OCI-LY7 (cell line): ENCODE measurements at regions not wholly inside any gene's neighbourhood (a gene's known extent, or its start where the extent isn't known, plus 50 kb on each side); places are given as distances from the start of the nearest gene placed in this dataset.

Source experiments
- BruUV-seq: library from RNA; stranded (reverse); fragments of 400-500 nt; replicated peaks from 2 replicates; lab custom pipeline; 2021; lab: Mats Ljungman, UMichigan
- CTCF ChIA-PET: fragments of 300-600 bp; sonication (Branson Sonifier 250); formaldehyde crosslinking; loops from one replicate; lab custom pipeline; 2022; ENCODE audit warnings: antibody characterized with exemption; ENCODE audit not compliant: unreplicated experiment; lab: Charles Lee
- POLR2A ChIA-PET: fragments of 300-600 bp; sonication (Branson Sonifier 250); formaldehyde crosslinking; loops from one replicate; lab custom pipeline; 2022; ENCODE audit warnings: antibody characterized with exemption; lab: Charles Lee
- DNase-seq: peaks from one replicate; pipeline ENCODE4 v3.0.0-alpha.2; 2015; ENCODE audit warnings: low spot score
- H2AFZ ChIP-seq: fragments of 200-600 bp; sonication (generic), shearing (Covaris generic); 2 replicates; pipeline ENCODE4 v1.6.1; 2014; ENCODE audit warnings: mild to moderate bottlenecking, antibody characterized with exemption, low read length, moderate library complexity
- H3K27ac ChIP-seq: fragments of 200-600 bp; sonication (generic); 2 replicates; pipeline ENCODE4 v1.5.1; 2014; ENCODE audit warnings: mixed run types, low read depth, mild to moderate bottlenecking, moderate library complexity, low read length, inconsistent platforms; ENCODE audit not compliant: poor library complexity, severe bottlenecking
- H3K36me3 ChIP-seq: fragments of 200-600 bp; sonication (generic); 2 replicates; pipeline ENCODE4 v1.6.1; 2014; ENCODE audit warnings: mild to moderate bottlenecking, antibody characterized with exemption, low read length, moderate library complexity, mixed read lengths; ENCODE audit not compliant: insufficient read depth
- H3K4me1 ChIP-seq: fragments of 200-600 bp; sonication (generic); 2 replicates; pipeline ENCODE4 v1.5.1; 2014; ENCODE audit warnings: mild to moderate bottlenecking, low read length; ENCODE audit not compliant: insufficient read depth, poor library complexity, severe bottlenecking
- H3K4me2 ChIP-seq: fragments of 200-600 bp; sonication (generic); 2 replicates; pipeline ENCODE4 v1.6.1; 2014; ENCODE audit warnings: mild to moderate bottlenecking, low read length
- H3K4me3 ChIP-seq: fragments of 200-600 bp; sonication (generic); 2 replicates; pipeline ENCODE4 v1.5.1; 2014; ENCODE audit warnings: mild to moderate bottlenecking, low read depth, low read length; ENCODE audit not compliant: poor library complexity, severe bottlenecking
- H3K79me2 ChIP-seq: fragments of 200-600 bp; sonication (generic); 2 replicates; pipeline ENCODE4 v1.6.1; 2016; ENCODE audit warnings: low read depth, mild to moderate bottlenecking, low read length, moderate library complexity, mixed read lengths; ENCODE audit not compliant: insufficient read depth
- H3K9me2 ChIP-seq: fragments of 200-600 bp; sonication (generic); 2 replicates; pipeline ENCODE4 v1.6.1; 2016; ENCODE audit warnings: mild to moderate bottlenecking, low read length, mixed read lengths; ENCODE audit not compliant: insufficient read depth
- H3K9me3 ChIP-seq: fragments of 200-600 bp; sonication (generic); 2 replicates; pipeline ENCODE4 v1.6.1; 2014; ENCODE audit warnings: mild to moderate bottlenecking, mixed run types, low read length, mixed read lengths
- H4K20me1 ChIP-seq: fragments of 200-600 bp; sonication (generic); 2 replicates; pipeline ENCODE4 v1.6.1; 2014; ENCODE audit warnings: mild to moderate bottlenecking, antibody characterized with exemption, low read length, moderate library complexity, mixed read lengths; ENCODE audit not compliant: insufficient read depth
- EZH2phosphoT487 ChIP-seq: fragments of 200-600 bp; sonication (generic); IDR thresholded peaks from 2 replicates; pipeline ENCODE4 v1.6.1; 2018; ENCODE audit warnings: low read depth, borderline replicate concordance, mild to moderate bottlenecking, mixed run types, antibody characterized with exemption, low read length, moderate library complexity, mixed read lengths
- intact Hi-C: fragments of 100-400 bp; cut with micrococcal nuclease; formaldehyde crosslinking; loops from one replicate; pipeline ENCODE4 v1.10.0; 2022; ENCODE audit not compliant: unreplicated experiment
- TF ChIP-seq, protein P1 (sequence below): fragments of 200-600 bp; sonication (generic); conservative IDR thresholded peaks from 2 replicates; pipeline ENCODE4 v1.5.1; 2014; ENCODE audit warnings: mild to moderate bottlenecking, antibody characterized with exemption, low read length, moderate library complexity, mixed read lengths

- no peak overlapping the region for H3K4me2 ChIP-seq
- DNase-seq = no peak
- H3K4me1 ChIP-seq = peaks cover 13% of the 10 kb centered on the region
- intact Hi-C loops = no loop called here
- POLR2A ChIA-PET = no interaction called here
- no peak overlapping the region for H3K27ac ChIP-seq
- 0 out of 2 replicates have a peak, but pooled peaks cover 4% of the 10 kb centered on the region for H3K9me3 ChIP-seq
- no peaks in the 10 kb centered on the region; the same call in 1 of the 2 replicates for H3K36me3 ChIP-seq
- no peak for TF ChIP-seq EZH2phosphoT487
- TF ChIP-seq, protein P1, sequence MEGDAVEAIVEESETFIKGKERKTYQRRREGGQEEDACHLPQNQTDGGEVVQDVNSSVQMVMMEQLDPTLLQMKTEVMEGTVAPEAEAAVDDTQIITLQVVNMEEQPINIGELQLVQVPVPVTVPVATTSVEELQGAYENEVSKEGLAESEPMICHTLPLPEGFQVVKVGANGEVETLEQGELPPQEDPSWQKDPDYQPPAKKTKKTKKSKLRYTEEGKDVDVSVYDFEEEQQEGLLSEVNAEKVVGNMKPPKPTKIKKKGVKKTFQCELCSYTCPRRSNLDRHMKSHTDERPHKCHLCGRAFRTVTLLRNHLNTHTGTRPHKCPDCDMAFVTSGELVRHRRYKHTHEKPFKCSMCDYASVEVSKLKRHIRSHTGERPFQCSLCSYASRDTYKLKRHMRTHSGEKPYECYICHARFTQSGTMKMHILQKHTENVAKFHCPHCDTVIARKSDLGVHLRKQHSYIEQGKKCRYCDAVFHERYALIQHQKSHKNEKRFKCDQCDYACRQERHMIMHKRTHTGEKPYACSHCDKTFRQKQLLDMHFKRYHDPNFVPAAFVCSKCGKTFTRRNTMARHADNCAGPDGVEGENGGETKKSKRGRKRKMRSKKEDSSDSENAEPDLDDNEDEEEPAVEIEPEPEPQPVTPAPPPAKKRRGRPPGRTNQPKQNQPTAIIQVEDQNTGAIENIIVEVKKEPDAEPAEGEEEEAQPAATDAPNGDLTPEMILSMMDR = no peak
- no peaks in the 10 kb centered on the region for H4K20me1 ChIP-seq
- H3K9me2 ChIP-seq = no peaks in the 10 kb centered on the region
- BruUV-seq = no TSS peak
- CTCF ChIA-PET = no interaction called here
- no peak overlapping the region for H2AFZ ChIP-seq
- no peak overlapping the region for H3K4me3 ChIP-seq
- no peaks in the 10 kb centered on the region for H3K79me2 ChIP-seq
These were observed 451.1 kb downstream of the HS3ST3B1 start for GRCh38 chr17:14752011-14752410.

GRCh38 chr17:14750866-14751265, 450.0 kb downstream of the HS3ST3B1 start:
- CTCF ChIA-PET = no interaction called here
- H2AFZ ChIP-seq = no peak overlapping the region

GRCh38 chr17:14749269-14749668, 448.4 kb downstream of the HS3ST3B1 start:
- H3K9me2 ChIP-seq = no peaks in the 10 kb centered on the region
- no peak overlapping the region for H3K4me3 ChIP-seq
- no peaks in the 10 kb centered on the region for H3K79me2 ChIP-seq
- ChIA-PET POLR2A (interaction anchor here (0.9 kb wide), 1 partner anchor 10 kb away, joined by 3 read pairs; no protein-coding TSS in a partner anchor), CTCF (no interaction called here)
- H3K36me3 ChIP-seq = no peaks in the 10 kb centered on the region; the same call in 1 of the 2 replicates
- H3K27ac ChIP-seq = no peak overlapping the region
- intact Hi-C loops = no loop called here
- no peak for DNase-seq
- H3K4me2 ChIP-seq = no peak overlapping the region
- TF ChIP-seq, protein P1 = no peak
- H3K4me1 ChIP-seq = peaks cover 18% of the 10 kb centered on the region
- H2AFZ ChIP-seq = peak overlapping the region; percentile 33; the same call in 1 of the 2 replicates
- H3K9me3 ChIP-seq = 0 out of 2 replicates have a peak, but pooled peaks cover 4% of the 10 kb centered on the region
- BruUV-seq = no TSS peak
- no peaks in the 10 kb centered on the region for H4K20me1 ChIP-seq

More at GRCh38 chr17:14750866-14751265, 450.0 kb downstream of the HS3ST3B1 start:
- 0 out of 2 replicates have a peak, but pooled peaks cover 4% of the 10 kb centered on the region for H3K9me3 ChIP-seq
- peaks cover 18% of the 10 kb centered on the region for H3K4me1 ChIP-seq
- no peak overlapping the region for H3K4me2 ChIP-seq
- TF ChIP-seq EZH2phosphoT487 = no peak
- TF ChIP-seq, protein P1 = no peak
- no peak for DNase-seq
- POLR2A ChIA-PET = no interaction called here
- H3K27ac ChIP-seq = no peak overlapping the region
- BruUV-seq = no TSS peak
- intact Hi-C loops = no loop called here
- no peaks in the 10 kb centered on the region for H4K20me1 ChIP-seq
- no peaks in the 10 kb centered on the region; the same call in 1 of the 2 replicates for H3K36me3 ChIP-seq
- no peak overlapping the region for H3K4me3 ChIP-seq
- no peaks in the 10 kb centered on the region for H3K79me2 ChIP-seq
- H3K9me2 ChIP-seq = no peaks in the 10 kb centered on the region
